Activated CD4-positive, alpha-beta T cell treated with anti-CD3 and anti-CD28 coated beads, Interleukin-2, amount 10 ng/mL, durations not matched to agents 7 days and 5 days (primary cell): ENCODE measurements at regions not wholly inside any gene's neighbourhood (a gene's known extent, or its start where the extent isn't known, plus 50 kb on each side); places are given as distances from the start of the nearest gene placed in this dataset.

Experiments used
- CTCF ChIA-PET: fragments of 350-600 bp; sonication (Branson Sonifier 250); formaldehyde crosslinking; loops from one replicate; lab custom pipeline; 2021; ENCODE audit warnings: antibody characterized with exemption; lab: Charles Lee
- POLR2A ChIA-PET: fragments of 350-600 bp; sonication (Branson Sonifier 250); formaldehyde crosslinking; loops from one replicate; lab custom pipeline; 2021; ENCODE audit warnings: antibody characterized with exemption; lab: Charles Lee
- DNase-seq: peaks from one replicate; pipeline ENCODE4 v3.0.0-alpha.2; 2020
- H3K27ac Mint-ChIP-seq: one replicate; pipeline ENCODE4 v1.8.0; 2021; ENCODE audit warnings: mild to moderate bottlenecking, moderate library complexity, mixed read lengths
- H3K27me3 Mint-ChIP-seq: one replicate; pipeline ENCODE4 v1.8.0; 2021; ENCODE audit warnings: mixed read lengths
- H3K36me3 Mint-ChIP-seq: one replicate; pipeline ENCODE4 v1.8.0; 2021; ENCODE audit warnings: low read depth, mixed read lengths
- H3K4me1 Mint-ChIP-seq: one replicate; pipeline ENCODE4 v1.8.0; 2021; ENCODE audit warnings: mixed read lengths
- H3K4me3 Mint-ChIP-seq: one replicate; pipeline ENCODE4 v1.8.0; 2021; ENCODE audit warnings: mild to moderate bottlenecking, moderate library complexity, mixed read lengths
- H3K9me3 Mint-ChIP-seq: one replicate; pipeline ENCODE4 v1.8.0; 2021; ENCODE audit warnings: mixed read lengths

GRCh38 chr16:6528217-6528616 is 804.4 kb upstream of the RBFOX1 start:
- CTCF ChIA-PET: no interaction called here
- Mint-ChIP-seq H3K36me3 (no peaks in the 10 kb centered on the region), H3K27me3 (no peaks in the 10 kb centered on the region), H3K27ac (no peak overlapping the region), H3K4me3 (no peak overlapping the region), H3K9me3 (peaks cover 2% of the 10 kb centered on the region), H3K4me1 (no peaks in the 10 kb centered on the region)
- POLR2A ChIA-PET: no interaction called here
- DNase-seq: no peak

GRCh38 chr16:6527646-6528045 is 805.0 kb upstream of the RBFOX1 start:
- DNase-seq: no peak
- ChIA-PET POLR2A (no interaction called here), CTCF (no interaction called here)
- Mint-ChIP-seq H3K27ac (no peak overlapping the region), H3K27me3 (no peaks in the 10 kb centered on the region), H3K9me3 (peaks cover 2% of the 10 kb centered on the region), H3K4me3 (no peak overlapping the region), H3K36me3 (no peaks in the 10 kb centered on the region), H3K4me1 (no peaks in the 10 kb centered on the region)

- no peak overlapping the region for H3K4me3 Mint-ChIP-seq
- no peaks in the 10 kb centered on the region for H3K4me1 Mint-ChIP-seq
- H3K9me3 Mint-ChIP-seq: peaks cover 2% of the 10 kb centered on the region
- no peak for DNase-seq
- H3K27ac Mint-ChIP-seq: no peak overlapping the region
- CTCF ChIA-PET: no interaction called here
- POLR2A ChIA-PET: interaction anchor here (0.6 kb wide), 1 partner anchor 65 kb away, joined by 3 read pairs; no protein-coding TSS in a partner anchor
- H3K27me3 Mint-ChIP-seq: no peaks in the 10 kb centered on the region
- H3K36me3 Mint-ChIP-seq: no peaks in the 10 kb centered on the region
These were observed 808.1 kb upstream of the RBFOX1 start for GRCh38 chr16:6524501-6524900.

- DNase-seq: no peak
- Mint-ChIP-seq H3K9me3 (peaks cover 6% of the 10 kb centered on the region), H3K4me3 (no peak overlapping the region), H3K36me3 (no peaks in the 10 kb centered on the region), H3K4me1 (no peaks in the 10 kb centered on the region), H3K27ac (no peak overlapping the region), H3K27me3 (no peaks in the 10 kb centered on the region)
- CTCF ChIA-PET: no interaction called here
- POLR2A ChIA-PET: no interaction called here
These were observed 815.5 kb upstream of the RBFOX1 start for GRCh38 chr16:6517020-6517720.

- H3K36me3 Mint-ChIP-seq: no peaks in the 10 kb centered on the region
- H3K4me1 Mint-ChIP-seq: no peaks in the 10 kb centered on the region
- CTCF ChIA-PET: no interaction called here
These were observed 820.1 kb upstream of the RBFOX1 start for GRCh38 chr16:6512512-6512911.

GRCh38 chr16:6510261-6510660 is 822.4 kb upstream of the RBFOX1 start:
- H3K4me3 Mint-ChIP-seq: no peak overlapping the region
- H3K36me3 Mint-ChIP-seq: no peaks in the 10 kb centered on the region
- no peak for DNase-seq
- no peaks in the 10 kb centered on the region for H3K27me3 Mint-ChIP-seq
- ChIA-PET CTCF (no interaction called here), POLR2A (no interaction called here)
- H3K9me3 Mint-ChIP-seq: peaks cover 12% of the 10 kb centered on the region
- H3K4me1 Mint-ChIP-seq: no peaks in the 10 kb centered on the region
- no peak overlapping the region for H3K27ac Mint-ChIP-seq

More at GRCh38 chr16:6512512-6512911, 820.1 kb upstream of the RBFOX1 start:
- Mint-ChIP-seq H3K27ac (no peak overlapping the region), H3K27me3 (no peaks in the 10 kb centered on the region), H3K4me3 (no peak overlapping the region), H3K9me3 (peaks cover 10% of the 10 kb centered on the region)
- POLR2A ChIA-PET: no interaction called here
- no peak for DNase-seq

- Mint-ChIP-seq H3K4me1 (no peaks in the 10 kb centered on the region), H3K27ac (no peak overlapping the region), H3K4me3 (no peak overlapping the region), H3K36me3 (no peaks in the 10 kb centered on the region), H3K9me3 (peaks cover 7% of the 10 kb centered on the region), H3K27me3 (no peaks in the 10 kb centered on the region)
- no peak for DNase-seq
- CTCF ChIA-PET: no interaction called here
- POLR2A ChIA-PET: no interaction called here
These were observed 833.2 kb upstream of the RBFOX1 start for GRCh38 chr16:6499413-6499812.

- peaks cover 7% of the 10 kb centered on the region for H3K9me3 Mint-ChIP-seq
- no peak overlapping the region for H3K27ac Mint-ChIP-seq
- no peak for DNase-seq
- no peaks in the 10 kb centered on the region for H3K4me1 Mint-ChIP-seq
- CTCF ChIA-PET: no interaction called here
- no peak overlapping the region for H3K4me3 Mint-ChIP-seq
- H3K36me3 Mint-ChIP-seq: no peaks in the 10 kb centered on the region
- no peaks in the 10 kb centered on the region for H3K27me3 Mint-ChIP-seq
- POLR2A ChIA-PET: no interaction called here
These were observed 833.8 kb upstream of the RBFOX1 start for GRCh38 chr16:6498858-6499257.

- Mint-ChIP-seq H3K4me3 (no peak overlapping the region), H3K27me3 (no peaks in the 10 kb centered on the region), H3K36me3 (no peaks in the 10 kb centered on the region), H3K27ac (no peak overlapping the region), H3K9me3 (peaks cover 7% of the 10 kb centered on the region), H3K4me1 (no peaks in the 10 kb centered on the region)
- CTCF ChIA-PET: no interaction called here
- no peak for DNase-seq
- POLR2A ChIA-PET: no interaction called here
These were observed 835.6 kb upstream of the RBFOX1 start for GRCh38 chr16:6496996-6497395.

GRCh38 chr16:6495486-6496210 is 837.0 kb upstream of the RBFOX1 start:
- H3K36me3 Mint-ChIP-seq: no peaks in the 10 kb centered on the region
- ChIA-PET CTCF (no interaction called here), POLR2A (no interaction called here)
- H3K4me1 Mint-ChIP-seq: no peaks in the 10 kb centered on the region
- peaks cover 5% of the 10 kb centered on the region for H3K9me3 Mint-ChIP-seq
- H3K27me3 Mint-ChIP-seq: no peaks in the 10 kb centered on the region
- H3K4me3 Mint-ChIP-seq: no peak overlapping the region
- H3K27ac Mint-ChIP-seq: no peak overlapping the region
- no peak for DNase-seq

- H3K27me3 Mint-ChIP-seq: no peaks in the 10 kb centered on the region
- ChIA-PET POLR2A (no interaction called here), CTCF (no interaction called here)
- no peaks in the 10 kb centered on the region for H3K36me3 Mint-ChIP-seq
- H3K27ac Mint-ChIP-seq: no peak overlapping the region
- H3K4me3 Mint-ChIP-seq: no peak overlapping the region
- no peak for DNase-seq
- no peaks in the 10 kb centered on the region for H3K4me1 Mint-ChIP-seq
- H3K9me3 Mint-ChIP-seq: peaks cover 2% of the 10 kb centered on the region
These were observed 837.9 kb upstream of the RBFOX1 start for GRCh38 chr16:6494716-6495115.

- H3K27ac Mint-ChIP-seq: no peak overlapping the region
- ChIA-PET POLR2A (no interaction called here), CTCF (no interaction called here)
- no peaks in the 10 kb centered on the region for H3K9me3 Mint-ChIP-seq
- H3K4me3 Mint-ChIP-seq: no peak overlapping the region
- H3K27me3 Mint-ChIP-seq: no peaks in the 10 kb centered on the region
- no peak for DNase-seq
- H3K36me3 Mint-ChIP-seq: no peaks in the 10 kb centered on the region
- H3K4me1 Mint-ChIP-seq: no peaks in the 10 kb centered on the region
These were observed 839.1 kb upstream of the RBFOX1 start for GRCh38 chr16:6493555-6493954.

GRCh38 chr16:6492742-6493141 is 839.9 kb upstream of the RBFOX1 start:
- DNase-seq: no peak
- Mint-ChIP-seq H3K9me3 (no peaks in the 10 kb centered on the region), H3K27me3 (no peaks in the 10 kb centered on the region), H3K4me1 (no peaks in the 10 kb centered on the region), H3K36me3 (no peaks in the 10 kb centered on the region), H3K27ac (no peak overlapping the region), H3K4me3 (no peak overlapping the region)
- POLR2A ChIA-PET: no interaction called here
- CTCF ChIA-PET: no interaction called here
